HFFc6 (cell line): ENCODE measurements at regions not wholly inside any gene's neighbourhood (a gene's known extent, or its start where the extent isn't known, plus 50 kb on each side); places are given as distances from the start of the nearest gene placed in this dataset.
"Not testable (repeated sequence)": the region's sequence is repeated elsewhere in the genome, so short reads cannot be mapped to it uniquely, and the experiment has no call there.

Source experiments
- DNase-seq: peaks from one replicate; pipeline ENCODE4 v3.0.0-alpha.2; 2018
- H3K27ac Mint-ChIP-seq: 2 replicates; pipeline ENCODE4 v1.8.0; 2020; ENCODE audit warnings: mild to moderate bottlenecking, mixed read lengths
- H3K27me3 Mint-ChIP-seq: 2 replicates; pipeline ENCODE4 v1.8.0; 2021; ENCODE audit warnings: mild to moderate bottlenecking, moderate library complexity, mixed read lengths; ENCODE audit not compliant: insufficient read depth
- H3K36me3 Mint-ChIP-seq: 2 replicates; pipeline ENCODE4 v1.8.0; 2021; ENCODE audit warnings: low read depth, mixed read lengths
- H3K4me1 Mint-ChIP-seq: 2 replicates; pipeline ENCODE4 v1.8.0; 2020; ENCODE audit warnings: low read depth, mixed read lengths
- H3K4me3 Mint-ChIP-seq: 2 replicates; pipeline ENCODE4 v1.8.0; 2020; ENCODE audit warnings: mild to moderate bottlenecking, moderate library complexity, mixed read lengths
- H3K9me3 Mint-ChIP-seq: 2 replicates; pipeline ENCODE4 v1.8.0; 2020; ENCODE audit warnings: mild to moderate bottlenecking, mixed read lengths
- CTCF ChIP-seq: fragments of 200-600 bp; sonication (generic); IDR thresholded peaks from 2 replicates; pipeline ENCODE4 v1.5.0; 2021; ENCODE audit warnings: antibody characterized with exemption, mild to moderate bottlenecking

- Mint-ChIP-seq H3K27ac (no peak overlapping the region), H3K36me3 (no peaks in the 10 kb centered on the region), H3K4me3 (no peak overlapping the region), H3K4me1 (no peaks in the 10 kb centered on the region), H3K9me3 (peaks cover 7% of the 10 kb centered on the region), H3K27me3 (peaks cover 11% of the 10 kb centered on the region)
- DNase-seq, result no peak
- TF ChIP-seq CTCF, result no peak
These were observed 171.4 kb downstream of the CRLF2 start for GRCh38 chrX:1041091-1041490.

- not testable (repeated sequence) for H3K4me1 Mint-ChIP-seq, H3K4me3 Mint-ChIP-seq, H3K27ac Mint-ChIP-seq, H3K36me3 Mint-ChIP-seq, DNase-seq, H3K9me3 Mint-ChIP-seq
- peaks cover 26% of the 10 kb centered on the region for H3K27me3 Mint-ChIP-seq
These were observed 176.5 kb downstream of the CRLF2 start for GRCh38 chrX:1035931-1036330.

GRCh38 chrX:1035206-1035605 lies 177.2 kb downstream of the CRLF2 start:
- no peaks in the 10 kb centered on the region for H3K4me1 Mint-ChIP-seq
- TF ChIP-seq CTCF, result no peak
- no peak for DNase-seq

GRCh38 chrX:1034717-1035116 lies 177.7 kb downstream of the CRLF2 start:
- Mint-ChIP-seq H3K4me1 (no peaks in the 10 kb centered on the region), H3K4me3 (no peak overlapping the region), H3K27me3 (peaks cover 30% of the 10 kb centered on the region), H3K36me3 (no peaks in the 10 kb centered on the region), H3K27ac (no peak overlapping the region), H3K9me3 (peaks cover 4% of the 10 kb centered on the region; the same call in 1 of the 2 replicates)
- no peak for TF ChIP-seq CTCF
- no peak for DNase-seq

More at GRCh38 chrX:1035206-1035605, 177.2 kb downstream of the CRLF2 start:
- no peaks in the 10 kb centered on the region for H3K36me3 Mint-ChIP-seq
- H3K9me3 Mint-ChIP-seq, result peaks cover 4% of the 10 kb centered on the region; the same call in 1 of the 2 replicates
- no peak overlapping the region for H3K4me3 Mint-ChIP-seq
- peaks cover 27% of the 10 kb centered on the region for H3K27me3 Mint-ChIP-seq
- H3K27ac Mint-ChIP-seq, result no peak overlapping the region

- H3K9me3 Mint-ChIP-seq, result peaks cover 14% of the 10 kb centered on the region; the same call in 1 of the 2 replicates
- H3K4me3 Mint-ChIP-seq, result no peak overlapping the region
- H3K4me1 Mint-ChIP-seq, result no peaks in the 10 kb centered on the region
- no peak for TF ChIP-seq CTCF
- H3K27me3 Mint-ChIP-seq, result peaks cover 30% of the 10 kb centered on the region
- no peaks in the 10 kb centered on the region for H3K36me3 Mint-ChIP-seq
- no peak overlapping the region for H3K27ac Mint-ChIP-seq
- no peak for DNase-seq
These were observed 180.7 kb downstream of the CRLF2 start for GRCh38 chrX:1031521-1032430.

GRCh38 chrX:1029494-1029893 lies 183.0 kb downstream of the CRLF2 start:
- no peak for DNase-seq
- no peaks in the 10 kb centered on the region for H3K36me3 Mint-ChIP-seq
- H3K27me3 Mint-ChIP-seq, result peaks cover 26% of the 10 kb centered on the region
- TF ChIP-seq CTCF, result no peak
- H3K9me3 Mint-ChIP-seq, result peaks cover 14% of the 10 kb centered on the region; the same call in 1 of the 2 replicates
- H3K4me3 Mint-ChIP-seq, result no peak overlapping the region
- H3K27ac Mint-ChIP-seq, result no peak overlapping the region
- no peaks in the 10 kb centered on the region for H3K4me1 Mint-ChIP-seq
